T-helper 17 cell (primary cell): ENCODE measurements at regions not wholly inside any gene's neighbourhood (a gene's known extent, or its start where the extent isn't known, plus 50 kb on each side); places are given as distances from the start of the nearest gene placed in this dataset.

ENCODE experiments used
- ATAC-seq: fragments of 150-1000 bp; cut with Tn5 transposase; 2 replicates; pipeline ENCODE4 v1.10.0; 2021; ENCODE audit warnings: mild to moderate bottlenecking, moderate library complexity
- DNase-seq, 3 donors: peaks; one replicate each; pipeline versions ENCODE4 v3.0.0 to v3.0.0-alpha.2; 2020 to 2021
- H3K9me3 ChIP-seq: one replicate; pipeline ENCODE4 v1.7.0; 2013; ENCODE audit warnings: low read length, mild to moderate bottlenecking; ENCODE audit not compliant: control insufficient read depth, poor library complexity, severe bottlenecking
- H3K27ac Mint-ChIP-seq: one replicate; pipeline ENCODE4 v1.8.0; 2022; ENCODE audit warnings: mild to moderate bottlenecking, moderate library complexity, mixed read lengths
- H3K27me3 Mint-ChIP-seq: one replicate; pipeline ENCODE4 v1.8.0; 2022; ENCODE audit warnings: mixed read lengths
- H3K36me3 Mint-ChIP-seq: one replicate; pipeline ENCODE4 v1.8.0; 2022; ENCODE audit warnings: low read depth, mixed read lengths
- H3K4me1 Mint-ChIP-seq: one replicate; pipeline ENCODE4 v1.8.0; 2022; ENCODE audit warnings: mild to moderate bottlenecking, mixed read lengths
- H3K4me3 Mint-ChIP-seq: one replicate; pipeline ENCODE4 v1.8.0; 2022; ENCODE audit warnings: mild to moderate bottlenecking, moderate library complexity, mixed read lengths

- no peaks in the 10 kb centered on the region for H3K4me1 Mint-ChIP-seq
- DNase-seq (no peak), ATAC-seq (no peak)
- no peaks in the 10 kb centered on the region for H3K27me3 Mint-ChIP-seq
- H3K36me3 Mint-ChIP-seq = no peaks in the 10 kb centered on the region
- H3K27ac Mint-ChIP-seq = no peak overlapping the region
- H3K4me3 Mint-ChIP-seq = no peak overlapping the region
- no peaks in the 10 kb centered on the region for H3K9me3 ChIP-seq
These were observed 54.5 kb upstream of the MC3R start for GRCh38 chr20:56194042-56194441.

GRCh38 chr20:56195946-56196345 is 52.6 kb upstream of the MC3R start:
- Mint-ChIP-seq H3K4me3 (no peak overlapping the region), H3K27ac (no peak overlapping the region), H3K36me3 (no peaks in the 10 kb centered on the region), H3K4me1 (no peaks in the 10 kb centered on the region), H3K27me3 (no peaks in the 10 kb centered on the region)
- ATAC-seq (no peak), DNase-seq (no peak)
- H3K9me3 ChIP-seq = no peaks in the 10 kb centered on the region
